GM12874 (cell line): ENCODE measurements at regions not wholly inside any gene's neighbourhood (a gene's known extent, or its start where the extent isn't known, plus 50 kb on each side); places are given as distances from the start of the nearest gene placed in this dataset.

Source experiments
- TF ChIP-seq, protein P1 (sequence below): IDR thresholded peaks from 2 replicates; pipeline ENCODE4 v1.5.1; 2011; ENCODE audit warnings: low read depth, mild to moderate bottlenecking, control low read depth, low read length, moderate library complexity; ENCODE audit not compliant: insufficient read depth

- TF ChIP-seq, protein P1, sequence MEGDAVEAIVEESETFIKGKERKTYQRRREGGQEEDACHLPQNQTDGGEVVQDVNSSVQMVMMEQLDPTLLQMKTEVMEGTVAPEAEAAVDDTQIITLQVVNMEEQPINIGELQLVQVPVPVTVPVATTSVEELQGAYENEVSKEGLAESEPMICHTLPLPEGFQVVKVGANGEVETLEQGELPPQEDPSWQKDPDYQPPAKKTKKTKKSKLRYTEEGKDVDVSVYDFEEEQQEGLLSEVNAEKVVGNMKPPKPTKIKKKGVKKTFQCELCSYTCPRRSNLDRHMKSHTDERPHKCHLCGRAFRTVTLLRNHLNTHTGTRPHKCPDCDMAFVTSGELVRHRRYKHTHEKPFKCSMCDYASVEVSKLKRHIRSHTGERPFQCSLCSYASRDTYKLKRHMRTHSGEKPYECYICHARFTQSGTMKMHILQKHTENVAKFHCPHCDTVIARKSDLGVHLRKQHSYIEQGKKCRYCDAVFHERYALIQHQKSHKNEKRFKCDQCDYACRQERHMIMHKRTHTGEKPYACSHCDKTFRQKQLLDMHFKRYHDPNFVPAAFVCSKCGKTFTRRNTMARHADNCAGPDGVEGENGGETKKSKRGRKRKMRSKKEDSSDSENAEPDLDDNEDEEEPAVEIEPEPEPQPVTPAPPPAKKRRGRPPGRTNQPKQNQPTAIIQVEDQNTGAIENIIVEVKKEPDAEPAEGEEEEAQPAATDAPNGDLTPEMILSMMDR = no peak
Observed at GRCh38 chr14:35174342-35174741, 52.0 kb downstream of the PRORP start.

DNA sequence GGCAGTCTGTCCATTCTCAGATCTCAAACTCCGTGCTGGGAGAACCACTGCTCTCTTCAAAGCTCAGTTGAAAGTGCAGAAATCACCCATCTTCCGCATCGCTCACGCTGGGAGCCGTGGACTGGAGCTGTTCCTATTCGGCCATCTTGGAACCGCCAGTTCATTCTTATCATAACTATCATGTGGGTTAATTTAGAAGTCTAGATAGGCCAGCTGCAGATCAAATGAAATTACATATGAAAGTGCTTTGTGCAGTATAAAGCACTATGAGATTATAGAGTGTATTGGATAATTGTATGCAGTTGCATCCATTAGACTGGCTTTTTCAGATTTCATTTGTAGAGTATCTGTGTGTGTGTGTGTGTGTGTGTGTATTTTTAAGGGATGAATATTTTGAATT is 57.8 kb downstream of the PRORP start:
- TF ChIP-seq, protein P1 = no peak

DNA sequence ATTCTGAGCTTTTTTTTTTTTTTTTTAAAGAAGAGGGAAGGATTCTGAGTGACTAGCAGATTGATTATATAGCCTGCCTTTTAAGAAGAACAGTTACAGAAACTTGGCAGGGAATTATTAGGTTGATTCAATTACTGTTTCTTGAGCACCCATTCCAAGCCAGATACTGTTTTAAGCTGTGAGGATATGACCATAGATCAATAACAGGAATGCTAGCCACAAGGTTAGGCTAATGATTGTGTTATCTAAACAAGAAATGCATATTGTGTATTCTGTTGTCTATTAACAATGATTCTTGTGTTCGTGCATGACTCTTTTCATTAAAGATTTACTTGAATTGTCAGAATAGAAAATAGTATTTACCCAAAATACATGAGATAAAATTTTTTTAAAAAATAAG is 67.1 kb downstream of the PRORP start:
- TF ChIP-seq, protein P1 = no peak

- TF ChIP-seq, protein P1 = no peak
Observed at GRCh38 chr14:35193161-35193560, 70.8 kb downstream of the PRORP start.

DNA sequence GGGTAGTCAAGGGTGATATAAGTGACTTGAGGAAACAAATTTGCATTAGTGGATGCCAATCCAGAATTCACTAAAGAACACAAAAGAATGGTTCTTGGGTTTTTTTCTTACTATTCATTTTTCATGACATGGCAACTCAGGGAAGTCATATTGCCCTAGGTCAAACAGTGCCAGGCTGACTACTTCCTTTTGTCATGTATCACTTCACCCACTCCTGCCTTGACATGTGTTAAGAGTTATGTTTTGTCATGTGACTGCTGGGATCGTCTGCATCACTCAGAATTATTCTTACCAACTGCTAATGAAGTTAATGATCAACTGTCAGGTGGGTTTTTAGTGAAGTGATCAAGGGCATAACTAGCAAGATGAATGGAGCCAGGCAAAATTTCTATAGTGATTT is 74.2 kb downstream of the PRORP start:
- TF ChIP-seq, protein P1 = no peak

GRCh38 chr14:35197015-35197414 is 74.7 kb downstream of the PRORP start:
- TF ChIP-seq, protein P1 = no peak

DNA sequence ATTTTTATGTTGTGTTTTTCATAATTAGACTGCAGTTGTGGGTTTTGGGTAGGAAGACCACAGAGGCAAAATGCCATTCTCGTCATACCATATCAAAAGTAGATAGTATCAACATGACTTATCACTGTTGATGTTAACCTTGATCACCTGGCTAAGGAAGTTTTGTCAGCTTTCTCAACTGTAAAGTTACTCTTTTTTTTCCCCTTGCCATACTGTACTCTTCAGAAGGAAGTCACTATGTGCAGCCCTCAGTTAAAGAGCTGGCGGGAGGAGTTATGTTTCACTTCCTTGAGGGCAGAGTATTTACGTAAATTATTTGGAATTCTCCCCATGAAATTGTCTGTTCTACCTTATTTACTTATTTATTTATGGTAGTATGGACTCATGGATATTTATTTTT is 78.7 kb downstream of the PRORP start:
- TF ChIP-seq, protein P1 = no peak

- TF ChIP-seq, protein P1 = no peak
Observed at GRCh38 chr14:35202195-35202594, 79.8 kb downstream of the PRORP start.
